ENCODE measurements at regions not wholly inside any gene's neighbourhood (a gene's known extent, or its start where the extent isn't known, plus 50 kb on each side); places are given as distances from the start of the nearest gene placed in this dataset.
"Not testable (repeated sequence)": the region's sequence is repeated elsewhere in the genome, so short reads cannot be mapped to it uniquely, and the experiment has no call there.

- not testable (repeated sequence) for H3K4me3 Mint-ChIP-seq; H3K9me3 Mint-ChIP-seq; ATAC-seq (replicated peaks); H3K4me1 Mint-ChIP-seq (ENCODE audit: low read depth in 2 of 2); H3K36me3 Mint-ChIP-seq (ENCODE audit: insufficient read depth); DNase-seq; H3K27ac Mint-ChIP-seq
- peaks cover 26 to 74% of the 10 kb centered on the region in 2 donors for H3K27me3 Mint-ChIP-seq
Observed at GRCh38 chr1:29755412-29756015, 519.2 kb downstream of the PTPRU start.

GRCh38 chr1:29754573-29755375 lies 518.5 kb downstream of the PTPRU start:
- peaks cover 3% of the 10 kb centered on the region for H3K36me3 Mint-ChIP-seq (ENCODE audit: insufficient read depth)
- H3K27ac Mint-ChIP-seq, result no peak overlapping the region
- no peaks in the 10 kb centered on the region for H3K9me3 Mint-ChIP-seq
- no peak for DNase-seq
- H3K4me3 Mint-ChIP-seq, result no peak overlapping the region
- ATAC-seq (replicated peaks), result no peak
- no peaks in the 10 kb centered on the region for H3K4me1 Mint-ChIP-seq (ENCODE audit: low read depth in 2 of 2)
- H3K27me3 Mint-ChIP-seq, result peaks cover 25 to 78% of the 10 kb centered on the region in 2 donors

- ATAC-seq (replicated peaks), result no peak
- peaks cover 25 to 86% of the 10 kb centered on the region in 2 donors for H3K27me3 Mint-ChIP-seq
- H3K4me1 Mint-ChIP-seq (ENCODE audit: low read depth in 2 of 2), result no peaks in the 10 kb centered on the region
- DNase-seq, result no peak
- H3K27ac Mint-ChIP-seq, result no peak overlapping the region
- no peaks in the 10 kb centered on the region for H3K9me3 Mint-ChIP-seq
- peaks cover 3% of the 10 kb centered on the region for H3K36me3 Mint-ChIP-seq (ENCODE audit: insufficient read depth)
- H3K4me3 Mint-ChIP-seq, result no peak overlapping the region
Observed at GRCh38 chr1:29753771-29754572, 517.6 kb downstream of the PTPRU start.

GRCh38 chr1:29753244-29753643 lies 516.9 kb downstream of the PTPRU start:
- Mint-ChIP-seq H3K36me3 (ENCODE audit: insufficient read depth) (peaks cover 3% of the 10 kb centered on the region), H3K27ac (no peak overlapping the region), H3K4me3 (no peak overlapping the region), H3K4me1 (ENCODE audit: low read depth in 2 of 2) (no peaks in the 10 kb centered on the region), H3K9me3 (no peaks in the 10 kb centered on the region), H3K27me3 (peaks cover 25 to 87% of the 10 kb centered on the region in 2 donors)
- ATAC-seq (replicated peaks), result no peak
- no peak for DNase-seq

GRCh38 chr1:29752141-29752540 lies 515.8 kb downstream of the PTPRU start:
- Mint-ChIP-seq H3K27me3 (peaks cover 19 to 87% of the 10 kb centered on the region in 2 donors), H3K9me3 (no peaks in the 10 kb centered on the region), H3K4me1 (ENCODE audit: low read depth in 2 of 2) (no peaks in the 10 kb centered on the region), H3K27ac (no peak overlapping the region), H3K4me3 (no peak overlapping the region), H3K36me3 (ENCODE audit: insufficient read depth) (peaks cover 3% of the 10 kb centered on the region)
- DNase-seq (no peak), ATAC-seq (replicated peaks) (no peak)

GRCh38 chr1:29749024-29749945 lies 513.0 kb downstream of the PTPRU start:
- Mint-ChIP-seq H3K4me3 (no peak overlapping the region), H3K27ac (no peak overlapping the region), H3K36me3 (ENCODE audit: insufficient read depth) (no peaks in the 10 kb centered on the region), H3K27me3 (peaks cover 19 to 88% of the 10 kb centered on the region in 2 donors), H3K4me1 (ENCODE audit: low read depth in 2 of 2) (no peaks in the 10 kb centered on the region), H3K9me3 (no peaks in the 10 kb centered on the region)
- DNase-seq (no peak), ATAC-seq (replicated peaks) (no peak)

- Mint-ChIP-seq H3K4me3 (no peak overlapping the region), H3K27me3 (peaks cover 21 to 87% of the 10 kb centered on the region in 2 donors), H3K27ac (no peak overlapping the region), H3K4me1 (ENCODE audit: low read depth in 2 of 2) (no peaks in the 10 kb centered on the region), H3K9me3 (no peaks in the 10 kb centered on the region), H3K36me3 (ENCODE audit: insufficient read depth) (no peaks in the 10 kb centered on the region)
- ATAC-seq (replicated peaks), result no peak
- DNase-seq, result no peak
Observed at GRCh38 chr1:29747196-29747595, 510.9 kb downstream of the PTPRU start.

- no peaks in the 10 kb centered on the region for H3K9me3 Mint-ChIP-seq
- H3K27ac Mint-ChIP-seq, result no peak overlapping the region
- no peak for DNase-seq
- H3K4me1 Mint-ChIP-seq (ENCODE audit: low read depth in 2 of 2), result no peaks in the 10 kb centered on the region
- H3K36me3 Mint-ChIP-seq (ENCODE audit: insufficient read depth), result peaks cover 3% of the 10 kb centered on the region
- no peak for ATAC-seq (replicated peaks)
- H3K27me3 Mint-ChIP-seq, result peaks cover 13 to 82% of the 10 kb centered on the region in 2 donors
- no peak overlapping the region for H3K4me3 Mint-ChIP-seq
Observed at GRCh38 chr1:29746076-29746665, 509.8 kb downstream of the PTPRU start.

GRCh38 chr1:29744684-29745490 lies 508.6 kb downstream of the PTPRU start:
- ATAC-seq (replicated peaks) (no peak), DNase-seq (no peak)
- H3K4me3 Mint-ChIP-seq, result no peak overlapping the region
- H3K9me3 Mint-ChIP-seq, result no peaks in the 10 kb centered on the region
- no peaks in the 10 kb centered on the region for H3K4me1 Mint-ChIP-seq (ENCODE audit: low read depth in 2 of 2)
- no peak overlapping the region for H3K27ac Mint-ChIP-seq
- peaks cover 13 to 83% of the 10 kb centered on the region in 2 donors for H3K27me3 Mint-ChIP-seq
- H3K36me3 Mint-ChIP-seq (ENCODE audit: insufficient read depth), result peaks cover 3% of the 10 kb centered on the region

- no peak for DNase-seq
- no peak overlapping the region for H3K4me3 Mint-ChIP-seq
- no peak overlapping the region for H3K27ac Mint-ChIP-seq
- peaks cover 3% of the 10 kb centered on the region for H3K36me3 Mint-ChIP-seq (ENCODE audit: insufficient read depth)
- H3K27me3 Mint-ChIP-seq, result peaks cover 22 to 83% of the 10 kb centered on the region in 2 donors
- no peaks in the 10 kb centered on the region for H3K4me1 Mint-ChIP-seq (ENCODE audit: low read depth in 2 of 2)
- H3K9me3 Mint-ChIP-seq, result no peaks in the 10 kb centered on the region
- no peak for ATAC-seq (replicated peaks)
Observed at GRCh38 chr1:29743931-29744330, 507.6 kb downstream of the PTPRU start.

GRCh38 chr1:29743264-29743663 lies 506.9 kb downstream of the PTPRU start:
- H3K9me3 Mint-ChIP-seq, result no peaks in the 10 kb centered on the region
- no peak overlapping the region for H3K4me3 Mint-ChIP-seq
- no peaks in the 10 kb centered on the region for H3K4me1 Mint-ChIP-seq (ENCODE audit: low read depth in 2 of 2)
- H3K27ac Mint-ChIP-seq, result no peak overlapping the region
- DNase-seq, result no peak
- H3K36me3 Mint-ChIP-seq (ENCODE audit: insufficient read depth), result peaks cover 3% of the 10 kb centered on the region
- H3K27me3 Mint-ChIP-seq, result peaks cover 29 to 88% of the 10 kb centered on the region in 2 donors
- ATAC-seq (replicated peaks), result no peak

- peaks cover 6% of the 10 kb centered on the region for H3K36me3 Mint-ChIP-seq (ENCODE audit: insufficient read depth)
- no peaks in the 10 kb centered on the region for H3K9me3 Mint-ChIP-seq
- no peak overlapping the region for H3K4me3 Mint-ChIP-seq
- no peak for DNase-seq
- H3K27me3 Mint-ChIP-seq, result peaks cover 29 to 87% of the 10 kb centered on the region in 2 donors
- no peak overlapping the region for H3K27ac Mint-ChIP-seq
- no peak for ATAC-seq (replicated peaks)
- H3K4me1 Mint-ChIP-seq (ENCODE audit: low read depth in 2 of 2), result no peaks in the 10 kb centered on the region
Observed at GRCh38 chr1:29739176-29739575, 502.9 kb downstream of the PTPRU start.
